ENCODE measurements at regions not wholly inside any gene's neighbourhood (a gene's known extent, or its start where the extent isn't known, plus 50 kb on each side); places are given as distances from the start of the nearest gene placed in this dataset.

GRCh38 chr5:96336351-96336985 is 96.6 kb downstream of the PCSK1 start:
- TF ChIP-seq, protein P1, sequence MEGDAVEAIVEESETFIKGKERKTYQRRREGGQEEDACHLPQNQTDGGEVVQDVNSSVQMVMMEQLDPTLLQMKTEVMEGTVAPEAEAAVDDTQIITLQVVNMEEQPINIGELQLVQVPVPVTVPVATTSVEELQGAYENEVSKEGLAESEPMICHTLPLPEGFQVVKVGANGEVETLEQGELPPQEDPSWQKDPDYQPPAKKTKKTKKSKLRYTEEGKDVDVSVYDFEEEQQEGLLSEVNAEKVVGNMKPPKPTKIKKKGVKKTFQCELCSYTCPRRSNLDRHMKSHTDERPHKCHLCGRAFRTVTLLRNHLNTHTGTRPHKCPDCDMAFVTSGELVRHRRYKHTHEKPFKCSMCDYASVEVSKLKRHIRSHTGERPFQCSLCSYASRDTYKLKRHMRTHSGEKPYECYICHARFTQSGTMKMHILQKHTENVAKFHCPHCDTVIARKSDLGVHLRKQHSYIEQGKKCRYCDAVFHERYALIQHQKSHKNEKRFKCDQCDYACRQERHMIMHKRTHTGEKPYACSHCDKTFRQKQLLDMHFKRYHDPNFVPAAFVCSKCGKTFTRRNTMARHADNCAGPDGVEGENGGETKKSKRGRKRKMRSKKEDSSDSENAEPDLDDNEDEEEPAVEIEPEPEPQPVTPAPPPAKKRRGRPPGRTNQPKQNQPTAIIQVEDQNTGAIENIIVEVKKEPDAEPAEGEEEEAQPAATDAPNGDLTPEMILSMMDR (conservative IDR thresholded peaks at IDR 0.05) = peak; percentile 89
- no peak for TF ChIP-seq EZH2 (IDR thresholded peaks at IDR 0.05; ENCODE audit: low read depth)
